Fibroblast of lung (primary cell): ENCODE measurements at regions not wholly inside any gene's neighbourhood (a gene's known extent, or its start where the extent isn't known, plus 50 kb on each side); places are given as distances from the start of the nearest gene placed in this dataset.

Experiments
- EZH2 ChIP-seq: IDR thresholded peaks from 2 replicates; pipeline ENCODE4 v1.5.1; 2012; ENCODE audit warnings: low read length, control low read depth, mild to moderate bottlenecking; ENCODE audit errors: missing control alignments
- TF ChIP-seq, protein P1 (sequence below), 2 donors: IDR thresholded peaks in 1 of 2; conservative IDR thresholded peaks in 1 of 2; 1 replicate in 1 of 2; 2 replicates in 1 of 2; pipeline ENCODE4 v1.5.1; 2011 to 2012; ENCODE audit warnings: low read length in 2 of 2, control low read depth in 1 of 2, inconsistent platforms in 1 of 2, low read depth in 1 of 2, mild to moderate bottlenecking in 1 of 2

DNA sequence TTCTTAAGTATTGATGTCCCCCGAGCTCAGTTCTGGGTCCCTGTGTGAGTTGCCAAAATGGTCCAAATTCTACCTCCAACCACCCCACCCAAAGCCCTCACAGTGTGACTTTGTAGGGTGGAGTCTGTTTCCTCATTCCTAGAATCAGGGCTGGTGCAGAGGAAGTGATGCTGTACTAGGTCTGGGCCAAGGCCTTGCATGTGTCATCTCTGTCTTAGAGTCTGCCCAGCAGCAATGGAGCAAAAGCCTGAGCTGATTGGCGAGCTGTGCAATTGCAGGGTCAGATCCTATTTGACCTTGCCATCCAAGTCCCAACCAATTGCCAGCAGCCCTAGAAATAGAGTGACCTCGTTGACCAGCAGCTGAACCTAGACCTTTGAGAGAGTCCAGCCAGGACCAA lies 97.0 kb upstream of the ANKRD10 start:
- TF ChIP-seq, protein P1, sequence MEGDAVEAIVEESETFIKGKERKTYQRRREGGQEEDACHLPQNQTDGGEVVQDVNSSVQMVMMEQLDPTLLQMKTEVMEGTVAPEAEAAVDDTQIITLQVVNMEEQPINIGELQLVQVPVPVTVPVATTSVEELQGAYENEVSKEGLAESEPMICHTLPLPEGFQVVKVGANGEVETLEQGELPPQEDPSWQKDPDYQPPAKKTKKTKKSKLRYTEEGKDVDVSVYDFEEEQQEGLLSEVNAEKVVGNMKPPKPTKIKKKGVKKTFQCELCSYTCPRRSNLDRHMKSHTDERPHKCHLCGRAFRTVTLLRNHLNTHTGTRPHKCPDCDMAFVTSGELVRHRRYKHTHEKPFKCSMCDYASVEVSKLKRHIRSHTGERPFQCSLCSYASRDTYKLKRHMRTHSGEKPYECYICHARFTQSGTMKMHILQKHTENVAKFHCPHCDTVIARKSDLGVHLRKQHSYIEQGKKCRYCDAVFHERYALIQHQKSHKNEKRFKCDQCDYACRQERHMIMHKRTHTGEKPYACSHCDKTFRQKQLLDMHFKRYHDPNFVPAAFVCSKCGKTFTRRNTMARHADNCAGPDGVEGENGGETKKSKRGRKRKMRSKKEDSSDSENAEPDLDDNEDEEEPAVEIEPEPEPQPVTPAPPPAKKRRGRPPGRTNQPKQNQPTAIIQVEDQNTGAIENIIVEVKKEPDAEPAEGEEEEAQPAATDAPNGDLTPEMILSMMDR (conservative IDR thresholded peaks at IDR 0.05 in 1 of 2, IDR thresholded peaks at IDR 0.05 in 1 of 2; ENCODE audit: low read depth in 1 of 2, low read length in 2 of 2), result no peak
- no peak for TF ChIP-seq EZH2
